ENCODE measurements at regions not wholly inside any gene's neighbourhood (a gene's known extent, or its start where the extent isn't known, plus 50 kb on each side); places are given as distances from the start of the nearest gene placed in this dataset.

GRCh38 chr2:158049129-158049855 is 52.4 kb upstream of the UPP2 start:
- no peaks in the 10 kb centered on the region for H3K36me3 ChIP-seq
- DNase-seq, result no peak

GRCh38 chr2:158048327-158048726 is 53.3 kb upstream of the UPP2 start:
- WGBS, 2 donors, result 89 to 93% methylated on average over 3 of the region's 3 CpGs
- no peaks in the 10 kb centered on the region for H3K9me3 ChIP-seq

More at GRCh38 chr2:158049129-158049855, 52.4 kb upstream of the UPP2 start:
- Histone ChIP-seq H3K4me3 (no peak overlapping the region), H3K9me3 (no peaks in the 10 kb centered on the region), H3K27me3 (no peaks in the 10 kb centered on the region), H3K4me1 (peaks cover 0 to 18% (median under 1%) of the 10 kb centered on the region in 4 donors), H3K27ac (no peak overlapping the region)
- TF ChIP-seq POLR2A (IDR thresholded peaks at IDR 0.05), result no peak
- TF ChIP-seq EP300 (IDR thresholded peaks at IDR 0.05), result no peak
- no peak for TF ChIP-seq CTCF (IDR thresholded peaks at IDR 0.05)
- no peak for TF ChIP-seq POLR2AphosphoS5 (IDR thresholded peaks at IDR 0.05)
- whole genome bisulfite sequencing, 2 donors, result 87 to 98% methylated on average over 3 of the region's 3 CpGs
- ATAC-seq (ENCODE audit: low FRiP score in 2 of 2), result no peak

GRCh38 chr2:158047156-158047611 is 54.5 kb upstream of the UPP2 start:
- no peaks in the 10 kb centered on the region for H3K36me3 ChIP-seq
- H3K4me1 ChIP-seq, result peaks cover 5 to 36% (median 14%) of the 10 kb centered on the region in 4 donors
- DNase-seq, result no peak
- no peak for TF ChIP-seq POLR2AphosphoS5 (IDR thresholded peaks at IDR 0.05)
- no peak for TF ChIP-seq POLR2A (IDR thresholded peaks at IDR 0.05)
- TF ChIP-seq CTCF (IDR thresholded peaks at IDR 0.05), result no peak
- no peak for TF ChIP-seq EP300 (IDR thresholded peaks at IDR 0.05)
- no peak overlapping the region for H3K4me3 ChIP-seq
- H3K27ac ChIP-seq, result peak overlapping the region in 1 of 4 donors; percentile 55
- H3K9me3 ChIP-seq, result no peaks in the 10 kb centered on the region
- no peak for ATAC-seq (ENCODE audit: low FRiP score in 2 of 2)
- WGBS, 2 donors, result 55 to 65% methylated on average over 5 of the region's 5 CpGs
- H3K27me3 ChIP-seq, result no peaks in the 10 kb centered on the region

More at GRCh38 chr2:158048327-158048726, 53.3 kb upstream of the UPP2 start:
- peak overlapping the region in 1 of 4 donors; percentile 58 for H3K27ac ChIP-seq
- H3K36me3 ChIP-seq, result no peaks in the 10 kb centered on the region
- ATAC-seq (ENCODE audit: low FRiP score in 2 of 2) (no peak), DNase-seq (no peak)
- peaks cover 0 to 28% (median 6%) of the 10 kb centered on the region in 4 donors for H3K4me1 ChIP-seq
- H3K27me3 ChIP-seq, result no peaks in the 10 kb centered on the region
- no peak for TF ChIP-seq EP300 (IDR thresholded peaks at IDR 0.05)
- no peak for TF ChIP-seq POLR2A (IDR thresholded peaks at IDR 0.05)
- no peak for TF ChIP-seq CTCF (IDR thresholded peaks at IDR 0.05)
- no peak for TF ChIP-seq POLR2AphosphoS5 (IDR thresholded peaks at IDR 0.05)
- H3K4me3 ChIP-seq, result no peak overlapping the region

GRCh38 chr2:158046121-158046880 is 55.4 kb upstream of the UPP2 start:
- DNase-seq, result no peak
- Histone ChIP-seq H3K4me3 (no peak overlapping the region), H3K27me3 (no peaks in the 10 kb centered on the region), H3K27ac (peak overlapping the region in 2 of 4 donors; percentile 44 to 55), H3K36me3 (no peaks in the 10 kb centered on the region), H3K4me1 (peaks cover 5 to 40% (median 17%) of the 10 kb centered on the region in 4 donors), H3K9me3 (no peaks in the 10 kb centered on the region)
- 51 to 57% methylated on average over 4 of the region's 4 CpGs for WGBS, 2 donors
- no peak for ATAC-seq (ENCODE audit: low FRiP score in 2 of 2)
- TF ChIP-seq POLR2A (IDR thresholded peaks at IDR 0.05) (no peak), EP300 (IDR thresholded peaks at IDR 0.05) (no peak), POLR2AphosphoS5 (IDR thresholded peaks at IDR 0.05) (no peak), CTCF (IDR thresholded peaks at IDR 0.05) (no peak)

Measured in upper lobe of left lung (tissue), 6 donors.